HG02798 (cell line): ENCODE measurements at regions not wholly inside any gene's neighbourhood (a gene's known extent, or its start where the extent isn't known, plus 50 kb on each side); places are given as distances from the start of the nearest gene placed in this dataset.

ENCODE experiments used
- ATAC-seq: cut with Tn5 transposase; IDR thresholded peaks from one replicate; pipeline ENCODE4 v1.9.1; 2021; ENCODE audit warnings: mild to moderate bottlenecking; ENCODE audit not compliant: unreplicated experiment, poor library complexity

- no peak for ATAC-seq
Measured at GRCh38 chr14:101476258-101476915, 84.9 kb upstream of the DIO3 start.

GRCh38 chr14:101476916-101477553, 84.3 kb upstream of the DIO3 start:
- no peak for ATAC-seq

- no peak for ATAC-seq
Measured at GRCh38 chr14:101477648-101478047, 83.6 kb upstream of the DIO3 start.

GRCh38 chr14:101478096-101478495, 83.2 kb upstream of the DIO3 start:
- ATAC-seq, result no peak

- no peak for ATAC-seq
Measured at GRCh38 chr14:101478796-101479410, 82.4 kb upstream of the DIO3 start.

- no peak for ATAC-seq
Measured at GRCh38 chr14:101480022-101480746, 81.1 kb upstream of the DIO3 start.

- no peak for ATAC-seq
Measured at GRCh38 chr14:101480747-101481530, 80.4 kb upstream of the DIO3 start.

- ATAC-seq, result no peak
Measured at GRCh38 chr14:101481557-101481956, 79.7 kb upstream of the DIO3 start.

GRCh38 chr14:101482066-101482465, 79.2 kb upstream of the DIO3 start:
- no peak for ATAC-seq

- ATAC-seq, result no peak
Measured at GRCh38 chr14:101483829-101484228, 77.5 kb upstream of the DIO3 start.

- no peak for ATAC-seq
Measured at GRCh38 chr14:101489092-101489760, 72.1 kb upstream of the DIO3 start.

- no peak for ATAC-seq
Measured at GRCh38 chr14:101490771-101491170, 70.5 kb upstream of the DIO3 start.

GRCh38 chr14:101491841-101492240, 69.5 kb upstream of the DIO3 start:
- ATAC-seq, result no peak

- no peak for ATAC-seq
Measured at GRCh38 chr14:101492716-101493115, 68.6 kb upstream of the DIO3 start.

- no peak for ATAC-seq
Measured at GRCh38 chr14:101494826-101495225, 66.5 kb upstream of the DIO3 start.

- ATAC-seq, result no peak
Measured at GRCh38 chr14:101495284-101495683, 66.0 kb upstream of the DIO3 start.

- ATAC-seq, result no peak
Measured at GRCh38 chr14:101495827-101496775, 65.2 kb upstream of the DIO3 start.

GRCh38 chr14:101496776-101497683, 64.3 kb upstream of the DIO3 start:
- no peak for ATAC-seq
